Neural cell (in vitro differentiated cells): ENCODE measurements at regions not wholly inside any gene's neighbourhood (a gene's known extent, or its start where the extent isn't known, plus 50 kb on each side); places are given as distances from the start of the nearest gene placed in this dataset.

Source experiments
- H2AFZ ChIP-seq: fragments of 200-600, 300-800 bp; sonication (generic), shearing (Covaris generic); 2 replicates; pipeline ENCODE4 v1.6.0; 2014; ENCODE audit warnings: low read depth, mild to moderate bottlenecking, antibody characterized with exemption, low read length, moderate library complexity
- H3F3A ChIP-seq: fragments of 200-600 bp; shearing (Covaris generic); 2 replicates; pipeline ENCODE4 v1.6.1; 2016; ENCODE audit warnings: mild to moderate bottlenecking, moderate library complexity, mixed read lengths, antibody characterized with exemption, low read length; ENCODE audit not compliant: insufficient read depth, poor library complexity, severe bottlenecking
- H3K27ac ChIP-seq: fragments of 200-600, 300-800 bp; sonication (generic), shearing (Covaris generic); 2 replicates; pipeline ENCODE4 v1.5.1; 2014; ENCODE audit warnings: mild to moderate bottlenecking, low read length, moderate library complexity
- H3K27me3 ChIP-seq: fragments of 300-800, 200-600 bp; sonication (generic), shearing (Covaris generic); 2 replicates; pipeline ENCODE4 v1.6.0; 2014; ENCODE audit warnings: mild to moderate bottlenecking, low read depth, low read length, moderate library complexity; ENCODE audit not compliant: insufficient read depth
- H3K36me3 ChIP-seq: fragments of 300-800, 200-600 bp; sonication (generic), shearing (Covaris generic); 2 replicates; pipeline ENCODE4 v1.5.1; 2014; ENCODE audit warnings: mild to moderate bottlenecking, antibody characterized with exemption, low read length, moderate library complexity; ENCODE audit not compliant: insufficient read depth
- H3K4me2 ChIP-seq: fragments of 300-800, 200-600 bp; sonication (generic), shearing (Covaris generic); 2 replicates; pipeline ENCODE4 v1.6.0; 2014; ENCODE audit warnings: mild to moderate bottlenecking, low read length
- H3K4me3 ChIP-seq: fragments of 300-800, 200-600 bp; sonication (generic), shearing (Covaris generic); 2 replicates; pipeline ENCODE4 v1.5.1; 2014; ENCODE audit warnings: mild to moderate bottlenecking, low read length, moderate library complexity
- H3K79me2 ChIP-seq: fragments of 200-600 bp; shearing (Covaris generic); replicated peaks from 2 replicates; pipeline ENCODE4 v1.6.0; 2014; ENCODE audit warnings: mild to moderate bottlenecking, low read length, moderate library complexity; ENCODE audit not compliant: insufficient read depth
- H3K9ac ChIP-seq: fragments of 300-800, 200-600 bp; sonication (generic), shearing (Covaris generic); 2 replicates; pipeline ENCODE4 v1.6.1; 2016; ENCODE audit warnings: mild to moderate bottlenecking, low read length, mixed read lengths
- H3K9me2 ChIP-seq: fragments of 200-600 bp; shearing (Covaris generic); 2 replicates; pipeline ENCODE4 v1.6.1; 2016; ENCODE audit warnings: mild to moderate bottlenecking, low read length, mixed read lengths; ENCODE audit not compliant: insufficient read depth
- H3K9me3 ChIP-seq: fragments of 200-600, 300-800 bp; sonication (generic), shearing (Covaris generic); 2 replicates; pipeline ENCODE4 v1.6.1; 2016; ENCODE audit warnings: mild to moderate bottlenecking, mixed run types, low read length, moderate library complexity, mixed read lengths
- H4K20me1 ChIP-seq: fragments of 200-600 bp; shearing (Covaris generic); 2 replicates; pipeline ENCODE4 v1.6.1; 2016; ENCODE audit warnings: mild to moderate bottlenecking, mixed run types; ENCODE audit not compliant: insufficient read depth
- CTCF ChIP-seq: fragments of 450-650 bp; IDR thresholded peaks from 2 replicates; pipeline ENCODE4 v1.5.1; 2014; ENCODE audit warnings: antibody characterized with exemption, mild to moderate bottlenecking, moderate library complexity; ENCODE audit not compliant: poor library complexity, severe bottlenecking
- EP300 ChIP-seq: fragments of 450-650 bp; conservative IDR thresholded peaks from 2 replicates; pipeline ENCODE4 v1.6.1; 2014; ENCODE audit warnings: antibody characterized with exemption, mild to moderate bottlenecking, moderate library complexity; ENCODE audit not compliant: poor library complexity, severe bottlenecking
- EZH2 ChIP-seq: fragments of 200-600, 300-800 bp; shearing (Covaris generic), sonication (generic); IDR thresholded peaks from 2 replicates; pipeline ENCODE4 v1.6.1; 2014; ENCODE audit warnings: antibody characterized with exemption, low read length, borderline replicate concordance, mild to moderate bottlenecking; ENCODE audit not compliant: insufficient read depth, poor library complexity, severe bottlenecking
- MXI1 ChIP-seq: fragments of 450-650 bp; conservative IDR thresholded peaks from 2 replicates; pipeline ENCODE4 v1.6.1; 2014; ENCODE audit warnings: antibody characterized with exemption, mild to moderate bottlenecking; ENCODE audit not compliant: poor library complexity, severe bottlenecking
- POLR2AphosphoS5 ChIP-seq: IDR thresholded peaks from 2 replicates; pipeline ENCODE4 v1.6.1; 2012
- RAD21 ChIP-seq: fragments of 450-650 bp; conservative IDR thresholded peaks from 2 replicates; pipeline ENCODE4 v1.6.1; 2014; ENCODE audit warnings: antibody characterized with exemption, mild to moderate bottlenecking, moderate library complexity
- SMC3 ChIP-seq: fragments of 450-650 bp; conservative IDR thresholded peaks from 2 replicates; pipeline ENCODE4 v1.6.1; 2014; ENCODE audit warnings: antibody characterized with exemption, mild to moderate bottlenecking, moderate library complexity; ENCODE audit not compliant: poor library complexity
- TAF1 ChIP-seq: IDR thresholded peaks from 2 replicates; pipeline ENCODE4 v1.6.1; 2012; ENCODE audit warnings: low read depth
- TF ChIP-seq, protein P1 (sequence below): IDR thresholded peaks from 2 replicates; pipeline ENCODE4 v1.6.1; 2012; ENCODE audit warnings: borderline replicate concordance

DNA sequence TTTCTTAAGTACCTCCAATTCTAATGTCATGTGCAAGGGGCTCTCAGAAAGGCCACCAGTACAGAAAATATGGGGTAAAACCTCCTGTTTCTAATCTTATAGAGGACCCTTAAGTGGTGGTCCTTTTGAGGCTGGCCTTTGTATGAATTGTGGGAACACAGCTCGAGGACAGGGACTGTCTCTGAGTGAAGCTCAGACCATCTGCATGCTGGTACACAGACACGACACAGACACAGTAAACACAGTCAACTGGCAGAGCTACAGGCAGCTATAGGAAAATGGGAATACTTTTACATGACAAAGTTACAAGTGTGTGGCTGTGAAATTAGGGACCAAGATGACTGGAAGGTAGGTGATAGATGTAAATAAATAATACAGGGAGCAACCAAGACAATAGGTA lies 143.9 kb upstream of the PREP start:
- Histone ChIP-seq H3K27ac (no peak overlapping the region), H3K9me3 (no peaks in the 10 kb centered on the region), H3K4me2 (no peak overlapping the region), H3K79me2 (no peaks in the 10 kb centered on the region), H3K36me3 (no peaks in the 10 kb centered on the region), H4K20me1 (no peaks in the 10 kb centered on the region), H3F3A (no peaks in the 10 kb centered on the region), H3K9me2 (no peaks in the 10 kb centered on the region), H3K4me3 (no peak overlapping the region), H2AFZ (no peak overlapping the region), H3K9ac (no peak overlapping the region), H3K27me3 (no peaks in the 10 kb centered on the region)
- TF ChIP-seq EP300, result no peak
- TF ChIP-seq MXI1, result no peak
- no peak for TF ChIP-seq TAF1
- no peak for TF ChIP-seq SMC3
- no peak for TF ChIP-seq EZH2
- TF ChIP-seq RAD21, result no peak
- TF ChIP-seq CTCF, result no peak
- TF ChIP-seq, protein P1, sequence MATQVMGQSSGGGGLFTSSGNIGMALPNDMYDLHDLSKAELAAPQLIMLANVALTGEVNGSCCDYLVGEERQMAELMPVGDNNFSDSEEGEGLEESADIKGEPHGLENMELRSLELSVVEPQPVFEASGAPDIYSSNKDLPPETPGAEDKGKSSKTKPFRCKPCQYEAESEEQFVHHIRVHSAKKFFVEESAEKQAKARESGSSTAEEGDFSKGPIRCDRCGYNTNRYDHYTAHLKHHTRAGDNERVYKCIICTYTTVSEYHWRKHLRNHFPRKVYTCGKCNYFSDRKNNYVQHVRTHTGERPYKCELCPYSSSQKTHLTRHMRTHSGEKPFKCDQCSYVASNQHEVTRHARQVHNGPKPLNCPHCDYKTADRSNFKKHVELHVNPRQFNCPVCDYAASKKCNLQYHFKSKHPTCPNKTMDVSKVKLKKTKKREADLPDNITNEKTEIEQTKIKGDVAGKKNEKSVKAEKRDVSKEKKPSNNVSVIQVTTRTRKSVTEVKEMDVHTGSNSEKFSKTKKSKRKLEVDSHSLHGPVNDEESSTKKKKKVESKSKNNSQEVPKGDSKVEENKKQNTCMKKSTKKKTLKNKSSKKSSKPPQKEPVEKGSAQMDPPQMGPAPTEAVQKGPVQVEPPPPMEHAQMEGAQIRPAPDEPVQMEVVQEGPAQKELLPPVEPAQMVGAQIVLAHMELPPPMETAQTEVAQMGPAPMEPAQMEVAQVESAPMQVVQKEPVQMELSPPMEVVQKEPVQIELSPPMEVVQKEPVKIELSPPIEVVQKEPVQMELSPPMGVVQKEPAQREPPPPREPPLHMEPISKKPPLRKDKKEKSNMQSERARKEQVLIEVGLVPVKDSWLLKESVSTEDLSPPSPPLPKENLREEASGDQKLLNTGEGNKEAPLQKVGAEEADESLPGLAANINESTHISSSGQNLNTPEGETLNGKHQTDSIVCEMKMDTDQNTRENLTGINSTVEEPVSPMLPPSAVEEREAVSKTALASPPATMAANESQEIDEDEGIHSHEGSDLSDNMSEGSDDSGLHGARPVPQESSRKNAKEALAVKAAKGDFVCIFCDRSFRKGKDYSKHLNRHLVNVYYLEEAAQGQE, result no peak
- no peak for TF ChIP-seq POLR2AphosphoS5

DNA sequence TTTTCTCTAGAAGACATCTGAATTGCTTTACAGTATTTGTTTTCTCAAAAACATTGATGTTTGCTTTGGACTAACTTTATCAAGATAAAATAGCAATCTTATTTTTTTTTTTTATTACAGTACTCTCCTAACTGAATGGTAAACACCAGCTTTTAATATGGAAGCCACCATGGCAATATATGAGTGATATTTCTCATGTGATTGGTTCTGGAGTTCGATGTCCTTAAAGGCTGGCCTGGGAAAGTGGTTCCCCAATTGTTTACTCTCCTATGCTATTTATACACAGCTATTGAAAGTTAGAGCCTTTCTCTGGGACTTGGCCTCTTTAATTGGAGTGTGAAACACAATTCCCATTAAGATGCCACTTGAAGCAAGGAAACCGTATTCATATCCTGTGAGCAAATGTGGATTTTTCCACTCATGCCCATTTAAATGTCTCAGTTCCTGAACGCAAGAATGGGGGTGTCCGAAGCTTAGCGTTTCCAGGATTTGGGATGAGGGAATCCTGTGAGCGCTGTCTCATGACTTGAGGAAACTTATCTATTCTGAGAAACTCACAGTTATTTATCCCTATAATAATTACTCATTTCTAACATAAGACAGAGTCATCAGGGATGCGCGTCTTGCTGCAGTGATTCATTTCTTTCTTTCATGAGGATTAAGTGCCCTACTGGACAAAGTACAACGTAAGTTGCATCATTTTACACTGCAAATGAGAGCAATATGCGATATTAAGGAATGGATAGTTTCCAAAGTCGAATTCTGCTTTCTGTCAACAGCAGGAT lies 143.3 kb upstream of the PREP start:
- Histone ChIP-seq H3K9me2 (no peaks in the 10 kb centered on the region), H3K27ac (no peak overlapping the region), H3K79me2 (no peaks in the 10 kb centered on the region), H3K9ac (no peak overlapping the region), H3K4me2 (no peak overlapping the region), H3K36me3 (no peaks in the 10 kb centered on the region), H4K20me1 (no peaks in the 10 kb centered on the region), H3K27me3 (no peaks in the 10 kb centered on the region), H2AFZ (no peak overlapping the region), H3K4me3 (no peak overlapping the region), H3K9me3 (no peaks in the 10 kb centered on the region), H3F3A (no peaks in the 10 kb centered on the region)
- TF ChIP-seq RAD21, result no peak
- TF ChIP-seq TAF1, result no peak
- no peak for TF ChIP-seq POLR2AphosphoS5
- TF ChIP-seq MXI1, result no peak
- TF ChIP-seq SMC3, result no peak
- no peak for TF ChIP-seq EP300
- no peak for TF ChIP-seq CTCF
- TF ChIP-seq EZH2, result no peak
- TF ChIP-seq, protein P1, result no peak
